GM23248 (cell line): ENCODE measurements at regions not wholly inside any gene's neighbourhood (a gene's known extent, or its start where the extent isn't known, plus 50 kb on each side); places are given as distances from the start of the nearest gene placed in this dataset.

Experiments
- EZH2 ChIP-seq: fragments of 200-600 bp; sonication (generic); IDR thresholded peaks from 2 replicates; pipeline ENCODE4 v1.6.1; 2018; ENCODE audit warnings: antibody characterized with exemption, mild to moderate bottlenecking; ENCODE audit not compliant: insufficient read depth, poor library complexity, severe bottlenecking
- EZH2phosphoT487 ChIP-seq: fragments of 200-600 bp; sonication (generic); IDR thresholded peaks from 2 replicates; pipeline ENCODE4 v1.6.1; 2018; ENCODE audit warnings: antibody characterized with exemption, moderate library complexity, mild to moderate bottlenecking, low read depth; ENCODE audit not compliant: insufficient read depth

DNA sequence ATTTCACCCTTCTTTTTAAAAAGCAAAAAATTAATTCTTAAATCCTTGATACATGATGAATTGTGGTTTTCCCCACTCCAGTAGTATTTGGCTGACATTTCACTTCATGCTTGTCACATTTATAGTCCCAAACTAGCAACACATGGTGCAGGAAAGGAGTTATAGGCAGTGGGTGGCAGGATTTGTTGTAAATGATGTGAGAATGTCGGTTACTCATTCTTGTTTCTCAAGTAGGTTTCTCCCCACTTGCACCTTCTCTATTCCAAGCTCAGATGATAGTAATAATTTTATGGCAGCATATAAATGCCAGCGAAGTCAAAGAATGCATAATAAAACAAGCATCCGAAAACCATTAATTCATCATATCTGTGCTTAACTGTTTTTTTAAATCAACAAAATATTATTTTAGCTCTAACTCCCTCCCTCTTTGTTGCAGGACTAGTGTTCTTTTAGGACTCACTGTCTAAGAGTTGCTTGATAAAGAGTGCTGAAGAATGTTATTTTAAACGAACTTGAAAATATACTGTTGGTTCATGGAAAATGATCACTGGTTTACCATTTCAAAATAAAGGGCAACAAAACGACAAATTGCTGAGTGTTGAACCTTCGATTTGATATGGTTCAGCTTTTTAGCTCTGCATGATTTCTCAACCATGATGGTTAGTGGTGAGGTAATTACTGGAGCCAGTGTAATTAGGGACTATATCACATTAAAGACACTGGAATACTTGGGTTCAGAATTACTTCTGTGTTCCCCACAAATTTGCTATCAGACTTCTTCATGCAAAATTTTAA lies 88.1 kb upstream of the ADAMTSL1 start:
- TF ChIP-seq EZH2phosphoT487 (0 out of 2 replicates have a peak, but pooled peaks have one; percentile 76), EZH2 (no peak)
